WTC11 (cell line): ENCODE measurements at regions not wholly inside any gene's neighbourhood (a gene's known extent, or its start where the extent isn't known, plus 50 kb on each side); places are given as distances from the start of the nearest gene placed in this dataset.

ENCODE experiments used
- ATAC-seq: fragments of 200-7000 bp; cut with Tn5 transposase; 2 replicates; pipeline ENCODE4 v1.10.0; 2021; ENCODE audit warnings: mild to moderate bottlenecking, moderate library complexity
- CTCF ChIA-PET: fragments of 300-600 bp; sonication (Branson Sonifier 250); formaldehyde crosslinking; loops from one replicate; lab custom pipeline; 2021; ENCODE audit warnings: antibody characterized with exemption; lab: Charles Lee
- POLR2A ChIA-PET: fragments of 350-600 bp; sonication (Branson Sonifier 250); formaldehyde crosslinking; loops from one replicate; lab custom pipeline; 2021; ENCODE audit warnings: antibody characterized with exemption; lab: Charles Lee
- DNase-seq: peaks from one replicate; pipeline ENCODE4 v3.0.0; 2021; ENCODE audit warnings: low spot score
- H3K27ac Mint-ChIP-seq: 2 replicates; pipeline ENCODE4 v1.8.0; 2021; ENCODE audit warnings: mixed read lengths
- H3K27me3 Mint-ChIP-seq: 2 replicates; pipeline ENCODE4 v1.8.0; 2021; ENCODE audit warnings: low read depth, mild to moderate bottlenecking, moderate library complexity, mixed read lengths
- H3K36me3 Mint-ChIP-seq: 2 replicates; pipeline ENCODE4 v1.8.0; 2021; ENCODE audit warnings: mixed read lengths
- H3K4me1 Mint-ChIP-seq: 2 replicates; pipeline ENCODE4 v1.8.0; 2022; ENCODE audit warnings: mixed read lengths
- H3K4me3 Mint-ChIP-seq: 2 replicates; pipeline ENCODE4 v1.8.0; 2021; ENCODE audit warnings: mild to moderate bottlenecking, moderate library complexity, mixed read lengths
- H3K9me3 Mint-ChIP-seq: 2 replicates; pipeline ENCODE4 v1.8.0; 2021; ENCODE audit warnings: mixed read lengths
- CBFB ChIP-seq: sonication (generic); formaldehyde crosslinking; IDR thresholded peaks from 2 replicates; pipeline ENCODE4 v1.8.1; 2022; ENCODE audit warnings: mild to moderate bottlenecking, low read depth, missing genetic modification reagents
- CREB1 ChIP-seq: sonication (generic); formaldehyde crosslinking; IDR thresholded peaks from 2 replicates; pipeline ENCODE4 v1.8.0; 2023; ENCODE audit warnings: mild to moderate bottlenecking, missing genetic modification reagents
- ESRRA ChIP-seq: sonication (generic); formaldehyde crosslinking; IDR thresholded peaks from 2 replicates; pipeline ENCODE4 v1.8.1; 2022; ENCODE audit warnings: mild to moderate bottlenecking, missing genetic modification reagents, borderline replicate concordance
- ETV6 ChIP-seq: sonication (generic); formaldehyde crosslinking; IDR thresholded peaks from 2 replicates; pipeline ENCODE4 v1.8.1; 2022; ENCODE audit warnings: mild to moderate bottlenecking, missing genetic modification reagents
- FOXK1 ChIP-seq: sonication (generic); formaldehyde crosslinking; IDR thresholded peaks from 2 replicates; pipeline ENCODE4 v1.8.0; 2022; ENCODE audit warnings: mild to moderate bottlenecking, moderate library complexity, missing genetic modification reagents
- GTF2I ChIP-seq: fragments of 250-450 bp; sonication (Bioruptor Pico); conservative IDR thresholded peaks from 2 replicates; pipeline ENCODE4 v1.4.0; 2021; ENCODE audit warnings: mild to moderate bottlenecking
- JAZF1 ChIP-seq: fragments of 250-450 bp; sonication (Bioruptor Pico); IDR thresholded peaks from 2 replicates; pipeline ENCODE4 v1.9.0; 2021; ENCODE audit warnings: moderate library complexity, mild to moderate bottlenecking, inconsistent platforms
- JUN ChIP-seq: sonication (generic); formaldehyde crosslinking; IDR thresholded peaks from 2 replicates; pipeline ENCODE4 v1.8.0; 2023; ENCODE audit warnings: mild to moderate bottlenecking, missing genetic modification reagents
- NR2C2 ChIP-seq: sonication (generic); formaldehyde crosslinking; IDR thresholded peaks from 2 replicates; pipeline ENCODE4 v1.8.0; 2022; ENCODE audit warnings: mild to moderate bottlenecking, missing genetic modification reagents
- NR3C1 ChIP-seq: sonication (generic); formaldehyde crosslinking; conservative IDR thresholded peaks from 2 replicates; pipeline ENCODE4 v1.8.1; 2023; ENCODE audit warnings: low read depth, mild to moderate bottlenecking, missing genetic modification reagents
- PRRX2 ChIP-seq: fragments of 250-450 bp; sonication (Bioruptor Pico); IDR thresholded peaks from 2 replicates; pipeline ENCODE4 v1.8.0; 2021; ENCODE audit warnings: mild to moderate bottlenecking
- ZNF263 ChIP-seq: sonication (generic); formaldehyde crosslinking; IDR thresholded peaks from 2 replicates; pipeline ENCODE4 v1.8.1; 2022; ENCODE audit warnings: low read depth, mild to moderate bottlenecking, moderate library complexity, missing genetic modification reagents
- TF ChIP-seq, protein P1 (sequence below): sonication (generic); formaldehyde crosslinking; IDR thresholded peaks from 2 replicates; pipeline ENCODE4 v1.8.1; 2022; ENCODE audit warnings: missing genetic modification reagents, borderline replicate concordance
- TF ChIP-seq, protein P2 (sequence below): fragments of 250-450 bp; sonication (Bioruptor Pico); IDR thresholded peaks from 2 replicates; pipeline ENCODE4 v1.9.0; 2021; ENCODE audit warnings: mild to moderate bottlenecking
- TF ChIP-seq, protein P3 (sequence below): sonication (generic); formaldehyde crosslinking; IDR thresholded peaks from 2 replicates; pipeline ENCODE4 v1.8.0; 2022; ENCODE audit warnings: mild to moderate bottlenecking, missing genetic modification reagents
- TF ChIP-seq, protein P4 (sequence below): fragments of 250-450 bp; sonication (Bioruptor Pico); IDR thresholded peaks from 2 replicates; pipeline ENCODE4 v2.1.2; 2022; ENCODE audit warnings: mild to moderate bottlenecking, moderate library complexity
- TF ChIP-seq, protein P5 (sequence below): fragments of 250-450 bp; sonication (Bioruptor Pico); IDR thresholded peaks from 2 replicates; pipeline ENCODE4 v1.8.0; 2021; ENCODE audit warnings: mild to moderate bottlenecking
- TF ChIP-seq, protein P6 (sequence below): sonication (generic); formaldehyde crosslinking; IDR thresholded peaks from 2 replicates; pipeline ENCODE4 v1.8.0; 2022; ENCODE audit warnings: mild to moderate bottlenecking, missing genetic modification reagents
- TF ChIP-seq, protein P7 (sequence below): sonication (generic); formaldehyde crosslinking; IDR thresholded peaks from 2 replicates; pipeline ENCODE4 v1.8.0; 2023; ENCODE audit warnings: mild to moderate bottlenecking, missing genetic modification reagents
- TF ChIP-seq, protein P8 (sequence below): sonication (generic); formaldehyde crosslinking; IDR thresholded peaks from 2 replicates; pipeline ENCODE4 v1.8.0; 2023; ENCODE audit warnings: missing genetic modification reagents

DNA sequence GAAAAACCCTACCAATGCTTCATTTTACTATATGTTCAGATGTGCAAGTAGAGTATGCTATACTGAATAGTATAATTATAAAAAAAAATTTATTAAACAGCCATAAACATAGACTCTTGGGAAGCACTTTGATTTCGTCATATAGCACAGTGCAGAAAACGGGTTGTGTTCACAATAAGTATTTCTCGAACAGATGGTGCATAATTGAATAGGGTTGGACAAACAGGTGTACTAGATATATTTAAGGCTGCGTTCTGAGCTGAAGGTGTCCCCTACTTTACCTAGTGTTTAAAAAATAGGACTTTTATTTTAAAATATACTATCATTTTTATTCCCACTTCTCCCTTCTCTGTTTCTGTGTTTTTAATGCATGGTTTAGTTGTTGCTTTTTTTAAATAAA lies 841.5 kb downstream of the ANKRD7 start:
- Mint-ChIP-seq H3K36me3 (no peaks in the 10 kb centered on the region), H3K4me1 (peaks cover 16% of the 10 kb centered on the region), H3K27me3 (no peaks in the 10 kb centered on the region), H3K4me3 (no peak overlapping the region), H3K27ac (no peak overlapping the region), H3K9me3 (peaks cover 11% of the 10 kb centered on the region)
- ChIA-PET CTCF (no interaction called here), POLR2A (no interaction called here)
- DNase-seq (no peak), ATAC-seq (no peak)
- TF ChIP-seq ETV6 (CRISPR knock-in tag) (no peak), ESRRA (CRISPR knock-in tag) (no peak), JAZF1 (CRISPR knock-in tag) (no peak), CREB1 (CRISPR knock-in tag) (no peak), FOXK1 (CRISPR knock-in tag) (no peak), CBFB (CRISPR knock-in tag) (no peak), ZNF263 (CRISPR knock-in tag) (no peak), PRRX2 (CRISPR knock-in tag) (no peak), GTF2I (no peak), NR2C2 (CRISPR knock-in tag) (no peak)
- TF ChIP-seq, protein P1, sequence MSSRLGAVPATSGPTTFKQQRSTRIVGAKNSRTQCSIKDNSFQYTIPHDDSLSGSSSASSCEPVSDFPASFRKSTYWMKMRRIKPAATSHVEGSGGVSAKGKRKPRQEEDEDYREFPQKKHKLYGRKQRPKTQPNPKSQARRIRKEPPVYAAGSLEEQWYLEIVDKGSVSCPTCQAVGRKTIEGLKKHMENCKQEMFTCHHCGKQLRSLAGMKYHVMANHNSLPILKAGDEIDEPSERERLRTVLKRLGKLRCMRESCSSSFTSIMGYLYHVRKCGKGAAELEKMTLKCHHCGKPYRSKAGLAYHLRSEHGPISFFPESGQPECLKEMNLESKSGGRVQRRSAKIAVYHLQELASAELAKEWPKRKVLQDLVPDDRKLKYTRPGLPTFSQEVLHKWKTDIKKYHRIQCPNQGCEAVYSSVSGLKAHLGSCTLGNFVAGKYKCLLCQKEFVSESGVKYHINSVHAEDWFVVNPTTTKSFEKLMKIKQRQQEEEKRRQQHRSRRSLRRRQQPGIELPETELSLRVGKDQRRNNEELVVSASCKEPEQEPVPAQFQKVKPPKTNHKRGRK (CRISPR knock-in tag), result no peak
- TF ChIP-seq, protein P2, sequence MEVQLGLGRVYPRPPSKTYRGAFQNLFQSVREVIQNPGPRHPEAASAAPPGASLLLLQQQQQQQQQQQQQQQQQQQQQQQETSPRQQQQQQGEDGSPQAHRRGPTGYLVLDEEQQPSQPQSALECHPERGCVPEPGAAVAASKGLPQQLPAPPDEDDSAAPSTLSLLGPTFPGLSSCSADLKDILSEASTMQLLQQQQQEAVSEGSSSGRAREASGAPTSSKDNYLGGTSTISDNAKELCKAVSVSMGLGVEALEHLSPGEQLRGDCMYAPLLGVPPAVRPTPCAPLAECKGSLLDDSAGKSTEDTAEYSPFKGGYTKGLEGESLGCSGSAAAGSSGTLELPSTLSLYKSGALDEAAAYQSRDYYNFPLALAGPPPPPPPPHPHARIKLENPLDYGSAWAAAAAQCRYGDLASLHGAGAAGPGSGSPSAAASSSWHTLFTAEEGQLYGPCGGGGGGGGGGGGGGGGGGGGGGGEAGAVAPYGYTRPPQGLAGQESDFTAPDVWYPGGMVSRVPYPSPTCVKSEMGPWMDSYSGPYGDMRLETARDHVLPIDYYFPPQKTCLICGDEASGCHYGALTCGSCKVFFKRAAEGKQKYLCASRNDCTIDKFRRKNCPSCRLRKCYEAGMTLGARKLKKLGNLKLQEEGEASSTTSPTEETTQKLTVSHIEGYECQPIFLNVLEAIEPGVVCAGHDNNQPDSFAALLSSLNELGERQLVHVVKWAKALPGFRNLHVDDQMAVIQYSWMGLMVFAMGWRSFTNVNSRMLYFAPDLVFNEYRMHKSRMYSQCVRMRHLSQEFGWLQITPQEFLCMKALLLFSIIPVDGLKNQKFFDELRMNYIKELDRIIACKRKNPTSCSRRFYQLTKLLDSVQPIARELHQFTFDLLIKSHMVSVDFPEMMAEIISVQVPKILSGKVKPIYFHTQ (CRISPR knock-in tag), result no peak
- TF ChIP-seq, protein P3, sequence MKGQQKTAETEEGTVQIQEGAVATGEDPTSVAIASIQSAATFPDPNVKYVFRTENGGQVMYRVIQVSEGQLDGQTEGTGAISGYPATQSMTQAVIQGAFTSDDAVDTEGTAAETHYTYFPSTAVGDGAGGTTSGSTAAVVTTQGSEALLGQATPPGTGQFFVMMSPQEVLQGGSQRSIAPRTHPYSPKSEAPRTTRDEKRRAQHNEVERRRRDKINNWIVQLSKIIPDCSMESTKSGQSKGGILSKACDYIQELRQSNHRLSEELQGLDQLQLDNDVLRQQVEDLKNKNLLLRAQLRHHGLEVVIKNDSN (CRISPR knock-in tag), result no peak
- TF ChIP-seq, protein P4, sequence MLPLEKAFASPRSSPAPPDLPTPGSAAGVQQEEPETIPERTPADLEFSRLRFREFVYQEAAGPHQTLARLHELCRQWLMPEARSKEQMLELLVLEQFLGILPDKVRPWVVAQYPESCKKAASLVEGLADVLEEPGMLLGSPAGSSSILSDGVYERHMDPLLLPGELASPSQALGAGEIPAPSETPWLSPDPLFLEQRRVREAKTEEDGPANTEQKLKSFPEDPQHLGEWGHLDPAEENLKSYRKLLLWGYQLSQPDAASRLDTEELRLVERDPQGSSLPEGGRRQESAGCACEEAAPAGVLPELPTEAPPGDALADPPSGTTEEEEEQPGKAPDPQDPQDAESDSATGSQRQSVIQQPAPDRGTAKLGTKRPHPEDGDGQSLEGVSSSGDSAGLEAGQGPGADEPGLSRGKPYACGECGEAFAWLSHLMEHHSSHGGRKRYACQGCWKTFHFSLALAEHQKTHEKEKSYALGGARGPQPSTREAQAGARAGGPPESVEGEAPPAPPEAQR (CRISPR knock-in tag), result no peak
- TF ChIP-seq, protein P5, sequence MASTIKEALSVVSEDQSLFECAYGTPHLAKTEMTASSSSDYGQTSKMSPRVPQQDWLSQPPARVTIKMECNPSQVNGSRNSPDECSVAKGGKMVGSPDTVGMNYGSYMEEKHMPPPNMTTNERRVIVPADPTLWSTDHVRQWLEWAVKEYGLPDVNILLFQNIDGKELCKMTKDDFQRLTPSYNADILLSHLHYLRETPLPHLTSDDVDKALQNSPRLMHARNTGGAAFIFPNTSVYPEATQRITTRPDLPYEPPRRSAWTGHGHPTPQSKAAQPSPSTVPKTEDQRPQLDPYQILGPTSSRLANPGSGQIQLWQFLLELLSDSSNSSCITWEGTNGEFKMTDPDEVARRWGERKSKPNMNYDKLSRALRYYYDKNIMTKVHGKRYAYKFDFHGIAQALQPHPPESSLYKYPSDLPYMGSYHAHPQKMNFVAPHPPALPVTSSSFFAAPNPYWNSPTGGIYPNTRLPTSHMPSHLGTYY (CRISPR knock-in tag), result no peak
- TF ChIP-seq, protein P6, sequence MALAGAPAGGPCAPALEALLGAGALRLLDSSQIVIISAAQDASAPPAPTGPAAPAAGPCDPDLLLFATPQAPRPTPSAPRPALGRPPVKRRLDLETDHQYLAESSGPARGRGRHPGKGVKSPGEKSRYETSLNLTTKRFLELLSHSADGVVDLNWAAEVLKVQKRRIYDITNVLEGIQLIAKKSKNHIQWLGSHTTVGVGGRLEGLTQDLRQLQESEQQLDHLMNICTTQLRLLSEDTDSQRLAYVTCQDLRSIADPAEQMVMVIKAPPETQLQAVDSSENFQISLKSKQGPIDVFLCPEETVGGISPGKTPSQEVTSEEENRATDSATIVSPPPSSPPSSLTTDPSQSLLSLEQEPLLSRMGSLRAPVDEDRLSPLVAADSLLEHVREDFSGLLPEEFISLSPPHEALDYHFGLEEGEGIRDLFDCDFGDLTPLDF (CRISPR knock-in tag), result no peak
- TF ChIP-seq, all 79 proteins: peak for 0

DNA sequence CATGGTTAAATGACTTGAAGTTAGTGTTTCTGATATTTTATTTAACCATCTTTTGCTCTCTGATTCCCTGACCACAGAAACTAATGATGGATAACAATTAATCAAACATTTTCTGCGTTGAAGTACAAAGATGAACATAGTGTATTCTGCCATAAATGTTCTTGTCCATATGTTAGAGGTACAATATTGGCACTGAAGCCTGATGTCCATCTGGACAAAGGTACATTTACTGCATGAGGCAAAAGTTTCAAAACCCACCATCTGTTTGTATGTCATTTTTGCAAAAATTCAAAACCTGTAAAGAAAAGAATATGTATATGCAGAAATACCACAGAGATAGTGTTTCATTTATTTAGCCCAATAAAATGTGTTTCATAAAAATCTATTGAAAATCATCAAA lies 861.5 kb downstream of the ANKRD7 start:
- TF ChIP-seq JUN (CRISPR knock-in tag), result no peak
- TF ChIP-seq, protein P1 (CRISPR knock-in tag), result no peak
- TF ChIP-seq, protein P7, sequence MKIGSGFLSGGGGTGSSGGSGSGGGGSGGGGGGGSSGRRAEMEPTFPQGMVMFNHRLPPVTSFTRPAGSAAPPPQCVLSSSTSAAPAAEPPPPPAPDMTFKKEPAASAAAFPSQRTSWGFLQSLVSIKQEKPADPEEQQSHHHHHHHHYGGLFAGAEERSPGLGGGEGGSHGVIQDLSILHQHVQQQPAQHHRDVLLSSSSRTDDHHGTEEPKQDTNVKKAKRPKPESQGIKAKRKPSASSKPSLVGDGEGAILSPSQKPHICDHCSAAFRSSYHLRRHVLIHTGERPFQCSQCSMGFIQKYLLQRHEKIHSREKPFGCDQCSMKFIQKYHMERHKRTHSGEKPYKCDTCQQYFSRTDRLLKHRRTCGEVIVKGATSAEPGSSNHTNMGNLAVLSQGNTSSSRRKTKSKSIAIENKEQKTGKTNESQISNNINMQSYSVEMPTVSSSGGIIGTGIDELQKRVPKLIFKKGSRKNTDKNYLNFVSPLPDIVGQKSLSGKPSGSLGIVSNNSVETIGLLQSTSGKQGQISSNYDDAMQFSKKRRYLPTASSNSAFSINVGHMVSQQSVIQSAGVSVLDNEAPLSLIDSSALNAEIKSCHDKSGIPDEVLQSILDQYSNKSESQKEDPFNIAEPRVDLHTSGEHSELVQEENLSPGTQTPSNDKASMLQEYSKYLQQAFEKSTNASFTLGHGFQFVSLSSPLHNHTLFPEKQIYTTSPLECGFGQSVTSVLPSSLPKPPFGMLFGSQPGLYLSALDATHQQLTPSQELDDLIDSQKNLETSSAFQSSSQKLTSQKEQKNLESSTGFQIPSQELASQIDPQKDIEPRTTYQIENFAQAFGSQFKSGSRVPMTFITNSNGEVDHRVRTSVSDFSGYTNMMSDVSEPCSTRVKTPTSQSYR, result no peak
- TF ChIP-seq NR3C1 (CRISPR knock-in tag), result no peak
- TF ChIP-seq, protein P8, sequence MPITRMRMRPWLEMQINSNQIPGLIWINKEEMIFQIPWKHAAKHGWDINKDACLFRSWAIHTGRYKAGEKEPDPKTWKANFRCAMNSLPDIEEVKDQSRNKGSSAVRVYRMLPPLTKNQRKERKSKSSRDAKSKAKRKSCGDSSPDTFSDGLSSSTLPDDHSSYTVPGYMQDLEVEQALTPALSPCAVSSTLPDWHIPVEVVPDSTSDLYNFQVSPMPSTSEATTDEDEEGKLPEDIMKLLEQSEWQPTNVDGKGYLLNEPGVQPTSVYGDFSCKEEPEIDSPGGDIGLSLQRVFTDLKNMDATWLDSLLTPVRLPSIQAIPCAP (CRISPR knock-in tag), result no peak
- TF ChIP-seq CREB1 (CRISPR knock-in tag), result no peak
- H3K4me3 Mint-ChIP-seq, result no peak overlapping the region
- ChIA-PET CTCF (no interaction called here), POLR2A (no interaction called here)
- H3K9me3 Mint-ChIP-seq, result peaks cover 20% of the 10 kb centered on the region
- peaks cover 11% of the 10 kb centered on the region for H3K27me3 Mint-ChIP-seq
- H3K36me3 Mint-ChIP-seq, result peaks cover 22% of the 10 kb centered on the region
- no peak for ATAC-seq
- no peak for DNase-seq
- peaks cover 18% of the 10 kb centered on the region for H3K4me1 Mint-ChIP-seq
- H3K27ac Mint-ChIP-seq, result no peak overlapping the region
